ENCODE measurements at regions not wholly inside any gene's neighbourhood (a gene's known extent, or its start where the extent isn't known, plus 50 kb on each side); places are given as distances from the start of the nearest gene placed in this dataset.
"Not testable (repeated sequence)": the region's sequence is repeated elsewhere in the genome, so short reads cannot be mapped to it uniquely, and the experiment has no call there.

DNA sequence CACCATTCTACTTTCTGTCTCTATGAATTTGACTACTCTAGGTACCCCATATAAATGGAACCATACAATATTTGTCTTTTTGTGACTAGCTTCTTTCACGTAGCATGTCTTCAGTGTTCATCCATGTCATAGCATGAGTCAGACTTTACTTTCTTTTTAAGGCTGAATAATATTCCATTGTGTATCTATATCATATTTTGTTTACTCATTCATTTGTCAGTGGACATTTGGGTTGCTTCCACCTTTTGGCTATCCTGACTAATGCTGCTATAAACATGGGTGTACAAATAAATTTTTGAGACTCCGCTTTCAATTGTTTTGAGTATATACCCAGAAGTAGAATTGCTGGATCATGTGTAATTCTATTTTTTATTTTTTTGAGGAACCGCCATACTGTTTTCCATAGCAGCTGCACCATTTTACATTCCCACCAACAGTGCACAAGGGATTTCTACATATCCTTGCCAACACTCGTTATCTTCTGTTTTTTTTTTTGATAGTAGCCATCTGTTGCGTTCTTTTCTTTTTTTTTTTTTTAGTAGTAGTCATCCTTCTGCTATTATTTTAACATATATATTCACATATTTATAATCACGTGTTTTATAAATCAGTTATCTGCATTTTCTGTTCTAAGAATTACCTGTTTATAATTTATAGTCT is 158.0 kb upstream of the MED14 start:
- Histone ChIP-seq H3K27ac (no peak overlapping the region), H3K4me3 (no peak overlapping the region), H3K36me3 (no peaks in the 10 kb centered on the region), H3K9me3 (no peaks in the 10 kb centered on the region), H3K27me3 (replicated peaks; ENCODE audit: insufficient read depth) (no peaks in the 10 kb centered on the region), H3K4me1 (ENCODE audit: control insufficient read depth in 1 of 2, low read depth in 2 of 2) (no peaks in the 10 kb centered on the region)
- TF ChIP-seq, protein P1, sequence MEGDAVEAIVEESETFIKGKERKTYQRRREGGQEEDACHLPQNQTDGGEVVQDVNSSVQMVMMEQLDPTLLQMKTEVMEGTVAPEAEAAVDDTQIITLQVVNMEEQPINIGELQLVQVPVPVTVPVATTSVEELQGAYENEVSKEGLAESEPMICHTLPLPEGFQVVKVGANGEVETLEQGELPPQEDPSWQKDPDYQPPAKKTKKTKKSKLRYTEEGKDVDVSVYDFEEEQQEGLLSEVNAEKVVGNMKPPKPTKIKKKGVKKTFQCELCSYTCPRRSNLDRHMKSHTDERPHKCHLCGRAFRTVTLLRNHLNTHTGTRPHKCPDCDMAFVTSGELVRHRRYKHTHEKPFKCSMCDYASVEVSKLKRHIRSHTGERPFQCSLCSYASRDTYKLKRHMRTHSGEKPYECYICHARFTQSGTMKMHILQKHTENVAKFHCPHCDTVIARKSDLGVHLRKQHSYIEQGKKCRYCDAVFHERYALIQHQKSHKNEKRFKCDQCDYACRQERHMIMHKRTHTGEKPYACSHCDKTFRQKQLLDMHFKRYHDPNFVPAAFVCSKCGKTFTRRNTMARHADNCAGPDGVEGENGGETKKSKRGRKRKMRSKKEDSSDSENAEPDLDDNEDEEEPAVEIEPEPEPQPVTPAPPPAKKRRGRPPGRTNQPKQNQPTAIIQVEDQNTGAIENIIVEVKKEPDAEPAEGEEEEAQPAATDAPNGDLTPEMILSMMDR (IDR thresholded peaks at IDR 0.05), result no peak
- DNase-seq (ENCODE audit: low spot score) (no peak), ATAC-seq (ENCODE audit: insufficient number of reproducible peaks, low FRiP score, low read depth) (no peak)

DNA sequence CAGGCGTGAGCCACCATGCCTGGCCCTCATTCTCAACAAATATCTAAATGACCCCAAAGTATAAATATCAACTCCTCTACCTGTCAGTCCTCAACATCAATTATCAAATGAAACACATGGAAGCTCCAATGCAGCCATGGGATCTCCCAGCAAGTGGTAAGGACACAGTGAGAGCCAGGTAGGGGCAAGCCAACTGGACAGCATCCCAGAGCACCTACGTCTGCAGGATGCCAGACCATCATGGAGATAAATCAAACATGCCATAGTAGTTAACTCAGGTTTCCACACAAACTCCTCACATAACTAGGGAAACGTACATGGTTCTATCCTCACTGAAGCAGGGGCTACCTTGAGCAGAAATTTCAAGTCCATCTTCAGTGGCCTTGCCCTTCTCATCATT is 159.9 kb upstream of the MED14 start:
- Histone ChIP-seq H3K4me3 (no peak overlapping the region), H3K27me3 (replicated peaks; ENCODE audit: insufficient read depth) (no peaks in the 10 kb centered on the region), H3K36me3 (no peaks in the 10 kb centered on the region), H3K27ac (no peak overlapping the region), H3K4me1 (ENCODE audit: control insufficient read depth in 1 of 2, low read depth in 2 of 2) (no peaks in the 10 kb centered on the region), H3K9me3 (no peaks in the 10 kb centered on the region)
- TF ChIP-seq, protein P1 (IDR thresholded peaks at IDR 0.05), result no peak
- DNase-seq (ENCODE audit: low spot score), result no peak
- ATAC-seq (ENCODE audit: insufficient number of reproducible peaks, low FRiP score, low read depth), result no peak

DNA sequence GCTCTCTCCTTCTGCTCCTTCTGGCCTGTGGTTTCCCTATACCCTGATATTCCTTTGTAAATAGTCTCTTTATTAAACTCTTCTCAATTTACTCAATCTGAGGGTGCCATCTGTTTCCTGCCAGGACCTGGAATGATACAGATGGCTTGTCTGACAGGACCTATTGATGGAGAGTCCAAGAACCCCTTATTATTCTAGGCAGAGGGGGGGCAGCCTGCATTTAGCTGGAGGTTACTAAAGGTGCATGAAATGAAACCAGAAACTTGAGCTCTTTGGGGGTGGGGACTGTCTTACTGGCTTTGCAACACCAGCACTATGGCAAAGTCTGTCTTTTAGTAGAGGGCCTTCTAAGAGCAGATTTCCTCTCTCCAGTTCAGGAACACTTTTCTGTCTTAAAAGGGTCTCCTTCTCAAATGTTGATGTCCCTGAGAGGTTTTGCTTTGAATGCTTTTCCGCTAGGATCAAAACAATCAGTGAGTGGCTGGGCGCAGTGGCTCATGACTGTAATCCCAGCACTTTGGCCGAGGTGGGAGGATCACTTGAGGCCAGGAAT is 162.5 kb upstream of the MED14 start:
- Histone ChIP-seq H3K9me3 (no peaks in the 10 kb centered on the region), H3K27me3 (replicated peaks; ENCODE audit: insufficient read depth) (no peaks in the 10 kb centered on the region), H3K4me1 (ENCODE audit: control insufficient read depth in 1 of 2, low read depth in 2 of 2) (no peaks in the 10 kb centered on the region), H3K36me3 (no peaks in the 10 kb centered on the region), H3K27ac (no peak overlapping the region), H3K4me3 (no peak overlapping the region)
- ATAC-seq (ENCODE audit: insufficient number of reproducible peaks, low FRiP score, low read depth) (no peak), DNase-seq (ENCODE audit: low spot score) (no peak)
- TF ChIP-seq, protein P1 (IDR thresholded peaks at IDR 0.05), result no peak

DNA sequence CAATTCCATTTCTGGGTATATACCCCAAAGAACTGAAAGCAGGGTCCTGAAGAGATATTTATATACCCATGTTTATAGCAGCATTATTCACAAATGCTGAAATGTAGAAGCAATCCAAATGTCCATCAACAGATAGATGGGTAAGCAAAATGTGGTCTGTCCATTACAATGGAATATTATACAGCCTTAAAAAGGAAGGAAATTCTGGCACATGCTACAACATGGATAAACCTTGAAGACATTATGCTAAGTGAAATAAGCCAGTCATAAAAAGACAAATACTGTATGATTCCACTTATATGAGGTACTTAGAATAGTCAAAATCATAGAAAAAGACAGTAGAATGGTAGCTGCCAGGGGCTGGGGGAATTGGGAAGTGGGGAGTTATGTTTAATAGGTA is 169.4 kb upstream of the MED14 start:
- not testable (repeated sequence) for H3K27ac ChIP-seq; H3K4me3 ChIP-seq; H3K27me3 ChIP-seq (replicated peaks; ENCODE audit: insufficient read depth); H3K36me3 ChIP-seq; DNase-seq (ENCODE audit: low spot score); ATAC-seq (ENCODE audit: insufficient number of reproducible peaks, low FRiP score, low read depth); H3K9me3 ChIP-seq; H3K4me1 ChIP-seq (ENCODE audit: control insufficient read depth in 1 of 2, low read depth in 2 of 2)

DNA sequence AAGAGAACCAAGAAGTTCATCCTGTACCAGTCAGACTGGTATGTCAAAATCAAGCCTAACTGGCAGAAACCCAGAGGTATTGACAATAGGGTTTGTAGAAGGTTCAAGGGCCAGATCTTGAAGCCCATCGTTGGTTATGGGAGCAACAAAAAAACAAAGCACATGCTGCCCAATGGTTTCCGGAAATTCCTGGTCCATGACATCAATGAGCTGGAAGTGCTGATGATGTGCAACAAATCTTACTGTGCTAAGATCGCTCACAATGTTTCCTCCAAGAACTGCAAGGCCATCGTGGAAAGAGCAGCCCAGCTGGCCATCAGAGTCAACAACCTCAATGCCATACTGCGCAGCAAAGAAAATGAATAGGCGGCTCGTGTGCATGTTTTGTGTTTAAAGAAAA is 172.7 kb upstream of the MED14 start:
- DNase-seq (ENCODE audit: low spot score), result no peak
- no peak overlapping the region for H3K4me3 ChIP-seq
- no peaks in the 10 kb centered on the region for H3K4me1 ChIP-seq (ENCODE audit: control insufficient read depth in 1 of 2, low read depth in 2 of 2)
- TF ChIP-seq, protein P1 (IDR thresholded peaks at IDR 0.05), result no peak
- H3K36me3 ChIP-seq, result no peaks in the 10 kb centered on the region
- H3K27me3 ChIP-seq (replicated peaks; ENCODE audit: insufficient read depth), result no peaks in the 10 kb centered on the region
- ATAC-seq (ENCODE audit: insufficient number of reproducible peaks, low FRiP score, low read depth), result no peak
- H3K27ac ChIP-seq, result no peak overlapping the region
- H3K9me3 ChIP-seq, result no peaks in the 10 kb centered on the region
